ENCODE measurements at regions not wholly inside any gene's neighbourhood (a gene's known extent, or its start where the extent isn't known, plus 50 kb on each side); places are given as distances from the start of the nearest gene placed in this dataset.
A peak's percentile ranks its signal among the peaks of the same experiment; 100 is the strongest.

DNA sequence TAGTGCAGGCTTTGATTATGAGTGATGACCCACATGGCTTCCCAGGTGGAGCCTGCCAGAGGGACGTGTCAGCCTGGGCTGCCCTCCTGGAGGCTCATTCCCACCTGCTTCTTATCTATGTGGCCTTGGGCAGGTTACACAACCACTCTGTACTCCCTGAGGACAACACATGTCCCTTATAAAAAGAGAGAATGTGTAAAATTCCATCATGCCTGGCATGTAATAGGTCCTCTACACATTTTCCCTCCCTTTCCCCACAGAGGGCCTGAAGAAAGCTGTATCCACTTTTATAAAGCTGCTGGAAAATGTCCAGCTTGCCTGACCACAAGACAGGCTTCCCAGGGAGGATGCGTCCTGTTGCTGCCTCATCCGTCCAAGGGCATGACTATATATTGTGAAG, 55.0 kb upstream of the VSTM5 start:
- H3K27ac ChIP-seq (ENCODE audit: low read depth in 2 of 2, low read length in 1 of 2), result peak overlapping the region in 1 of 2 experiments; percentile 14; a peak in 1 of 4 replicates

More for the DNA sequence above, 55.0 kb upstream of the VSTM5 start:
- peaks cover 0 to 11% of the 10 kb centered on the region in 2 experiments; a peak in 3 of 4 replicates for H3K4me1 ChIP-seq (ENCODE audit: control insufficient read depth in 1 of 2, insufficient read depth in 2 of 2, low read depth in 1 of 2, low read length in 1 of 2)
- H4K20me1 ChIP-seq (ENCODE audit: insufficient read depth), result no peaks in the 10 kb centered on the region
- H3K9ac ChIP-seq, result no peak overlapping the region
- CTCF ChIA-PET, result interaction anchor here (0.7 to 4.3 kb wide), 3 partner anchors 10 to 516 kb away, joined by 3 to 23 read pairs (median 4); no protein-coding TSS in a partner anchor
- H3K36me3 ChIP-seq (replicated peaks in 1 of 2; ENCODE audit: control insufficient read depth in 1 of 2, insufficient read depth in 2 of 2, low read length in 1 of 2), result no peaks in the 10 kb centered on the region
- no peak for DNase-seq
- H3K9me2 ChIP-seq, result no peaks in the 10 kb centered on the region
- H3K4me3 ChIP-seq (ENCODE audit: low read depth in 2 of 2, low read length in 1 of 2), result no peak overlapping the region
- H2AFZ ChIP-seq (ENCODE audit: low read depth), result no peak overlapping the region; the same call in 1 of the 2 replicates
- H3K4me2 ChIP-seq, result no peak overlapping the region
- POLR2A ChIA-PET, result no interaction called here
- H3K79me2 ChIP-seq (ENCODE audit: insufficient read depth), result no peaks in the 10 kb centered on the region
- H3F3A ChIP-seq (replicated peaks; ENCODE audit: insufficient read depth), result peaks cover 12% of the 10 kb centered on the region
- no peaks in the 10 kb centered on the region for H3K9me3 ChIP-seq
- WGBS (ENCODE audit: low lambda C conversion rate), result 28% methylated on average over 2 of the region's 3 CpGs
- H3K27me3 ChIP-seq (ENCODE audit: insufficient read depth), result no peaks in the 10 kb centered on the region
- TF ChIP-seq, protein P1, sequence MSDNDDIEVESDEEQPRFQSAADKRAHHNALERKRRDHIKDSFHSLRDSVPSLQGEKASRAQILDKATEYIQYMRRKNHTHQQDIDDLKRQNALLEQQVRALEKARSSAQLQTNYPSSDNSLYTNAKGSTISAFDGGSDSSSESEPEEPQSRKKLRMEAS (IDR thresholded peaks at IDR 0.05; ENCODE audit: low read depth), result peak; percentile 21; the same call in 1 of the 2 replicates
- peak; percentile 44; the same call in 1 of the 2 replicates for TF ChIP-seq NFIC (IDR thresholded peaks at IDR 0.05; ENCODE audit: borderline replicate concordance)
- TF ChIP-seq, protein P2, sequence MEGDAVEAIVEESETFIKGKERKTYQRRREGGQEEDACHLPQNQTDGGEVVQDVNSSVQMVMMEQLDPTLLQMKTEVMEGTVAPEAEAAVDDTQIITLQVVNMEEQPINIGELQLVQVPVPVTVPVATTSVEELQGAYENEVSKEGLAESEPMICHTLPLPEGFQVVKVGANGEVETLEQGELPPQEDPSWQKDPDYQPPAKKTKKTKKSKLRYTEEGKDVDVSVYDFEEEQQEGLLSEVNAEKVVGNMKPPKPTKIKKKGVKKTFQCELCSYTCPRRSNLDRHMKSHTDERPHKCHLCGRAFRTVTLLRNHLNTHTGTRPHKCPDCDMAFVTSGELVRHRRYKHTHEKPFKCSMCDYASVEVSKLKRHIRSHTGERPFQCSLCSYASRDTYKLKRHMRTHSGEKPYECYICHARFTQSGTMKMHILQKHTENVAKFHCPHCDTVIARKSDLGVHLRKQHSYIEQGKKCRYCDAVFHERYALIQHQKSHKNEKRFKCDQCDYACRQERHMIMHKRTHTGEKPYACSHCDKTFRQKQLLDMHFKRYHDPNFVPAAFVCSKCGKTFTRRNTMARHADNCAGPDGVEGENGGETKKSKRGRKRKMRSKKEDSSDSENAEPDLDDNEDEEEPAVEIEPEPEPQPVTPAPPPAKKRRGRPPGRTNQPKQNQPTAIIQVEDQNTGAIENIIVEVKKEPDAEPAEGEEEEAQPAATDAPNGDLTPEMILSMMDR (IDR thresholded peaks at IDR 0.05), result no peak
- TF ChIP-seq SMC3 (IDR thresholded peaks at IDR 0.05; ENCODE audit: low read depth, low read length), result no peak
- TF ChIP-seq SIN3A (IDR thresholded peaks at IDR 0.05; ENCODE audit: borderline replicate concordance, low read depth, low read length), result no peak
- no peak for TF ChIP-seq POLR2AphosphoS5 (IDR thresholded peaks at IDR 0.05; ENCODE audit: low read depth, low read length)
- no peak for TF ChIP-seq TAF1 (IDR thresholded peaks at IDR 0.05; ENCODE audit: borderline replicate concordance, low read depth, low read length)
- no peak for TF ChIP-seq GABPA (IDR thresholded peaks at IDR 0.05; ENCODE audit: low read depth)
- TF ChIP-seq, protein P3, sequence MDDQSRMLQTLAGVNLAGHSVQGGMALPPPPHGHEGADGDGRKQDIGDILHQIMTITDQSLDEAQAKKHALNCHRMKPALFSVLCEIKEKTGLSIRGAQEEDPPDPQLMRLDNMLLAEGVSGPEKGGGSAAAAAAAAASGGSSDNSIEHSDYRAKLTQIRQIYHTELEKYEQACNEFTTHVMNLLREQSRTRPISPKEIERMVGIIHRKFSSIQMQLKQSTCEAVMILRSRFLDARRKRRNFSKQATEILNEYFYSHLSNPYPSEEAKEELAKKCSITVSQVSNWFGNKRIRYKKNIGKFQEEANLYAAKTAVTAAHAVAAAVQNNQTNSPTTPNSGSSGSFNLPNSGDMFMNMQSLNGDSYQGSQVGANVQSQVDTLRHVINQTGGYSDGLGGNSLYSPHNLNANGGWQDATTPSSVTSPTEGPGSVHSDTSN (IDR thresholded peaks at IDR 0.05), result peak; percentile 23; the same call in 1 of the 2 replicates
- peak in 1 of 2 experiments; percentile 44; a peak in 1 of 4 replicates for TF ChIP-seq EP300 (IDR thresholded peaks at IDR 0.05; ENCODE audit: borderline replicate concordance in 1 of 2, low read depth in 1 of 2, low read length in 1 of 2)
- TF ChIP-seq, protein P4, sequence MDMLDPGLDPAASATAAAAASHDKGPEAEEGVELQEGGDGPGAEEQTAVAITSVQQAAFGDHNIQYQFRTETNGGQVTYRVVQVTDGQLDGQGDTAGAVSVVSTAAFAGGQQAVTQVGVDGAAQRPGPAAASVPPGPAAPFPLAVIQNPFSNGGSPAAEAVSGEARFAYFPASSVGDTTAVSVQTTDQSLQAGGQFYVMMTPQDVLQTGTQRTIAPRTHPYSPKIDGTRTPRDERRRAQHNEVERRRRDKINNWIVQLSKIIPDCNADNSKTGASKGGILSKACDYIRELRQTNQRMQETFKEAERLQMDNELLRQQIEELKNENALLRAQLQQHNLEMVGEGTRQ (IDR thresholded peaks at IDR 0.05; ENCODE audit: borderline replicate concordance, low read depth, low read length), result no peak
- TF ChIP-seq, protein P5, sequence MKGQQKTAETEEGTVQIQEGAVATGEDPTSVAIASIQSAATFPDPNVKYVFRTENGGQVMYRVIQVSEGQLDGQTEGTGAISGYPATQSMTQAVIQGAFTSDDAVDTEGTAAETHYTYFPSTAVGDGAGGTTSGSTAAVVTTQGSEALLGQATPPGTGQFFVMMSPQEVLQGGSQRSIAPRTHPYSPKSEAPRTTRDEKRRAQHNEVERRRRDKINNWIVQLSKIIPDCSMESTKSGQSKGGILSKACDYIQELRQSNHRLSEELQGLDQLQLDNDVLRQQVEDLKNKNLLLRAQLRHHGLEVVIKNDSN (IDR thresholded peaks at IDR 0.05; ENCODE audit: borderline replicate concordance, low read depth), result no peak
- no peak for TF ChIP-seq GATA2 (CRISPR knock-in tag; IDR thresholded peaks at IDR 0.05)
- peak; percentile 40 for TF ChIP-seq TCF12 (IDR thresholded peaks at IDR 0.05)
- no peak for TF ChIP-seq CHD2 (IDR thresholded peaks at IDR 0.05; ENCODE audit: low read length, partially characterized antibody)
